Sigmoid colon (tissue), 4 donors: ENCODE measurements at regions not wholly inside any gene's neighbourhood (a gene's known extent, or its start where the extent isn't known, plus 50 kb on each side); places are given as distances from the start of the nearest gene placed in this dataset.
"Not testable (repeated sequence)": the region's sequence is repeated elsewhere in the genome, so short reads cannot be mapped to it uniquely, and the experiment has no call there.

Experiments
- CTCF ChIP-seq, 4 experiments: fragments of 450-650 bp in 3 of 4; fragments of 200-600 bp in 1 of 4; IDR thresholded peaks; one replicate each; pipeline ENCODE4 v1.5.1; 2016 to 2019; ENCODE audit warnings: antibody characterized with exemption in 4 of 4, mild to moderate bottlenecking in 3 of 4, moderate library complexity in 2 of 4
- EP300 ChIP-seq, 4 donors: sonication (generic); formaldehyde crosslinking; IDR thresholded peaks; one replicate each; pipeline ENCODE4 v1.6.1; 2017; ENCODE audit warnings: antibody characterized with exemption in 4 of 4
- POLR2A ChIP-seq, 2 donors: fragments of 450-650 bp; IDR thresholded peaks; one replicate each; pipeline ENCODE4 v1.6.1; 2016; ENCODE audit warnings: antibody characterized with exemption in 2 of 2, mild to moderate bottlenecking in 2 of 2, moderate library complexity in 2 of 2
- POLR2AphosphoS5 ChIP-seq, 4 donors: sonication (generic); formaldehyde crosslinking; IDR thresholded peaks; one replicate each; pipeline ENCODE4 v1.6.1; 2017; ENCODE audit warnings: antibody characterized with exemption in 4 of 4

- not testable (repeated sequence) for TF ChIP-seq CTCF, POLR2AphosphoS5, POLR2A, EP300 (IDR thresholded peaks at IDR 0.05)
Measured at GRCh38 chr16:5750439-5750838, 652.8 kb upstream of the EEF2KMT start.
